Neuronal stem cell (in vitro differentiated cells): ENCODE measurements at regions not wholly inside any gene's neighbourhood (a gene's known extent, or its start where the extent isn't known, plus 50 kb on each side); places are given as distances from the start of the nearest gene placed in this dataset.
"Not testable (repeated sequence)": the region's sequence is repeated elsewhere in the genome, so short reads cannot be mapped to it uniquely, and the experiment has no call there.

ENCODE experiments used
- DNase-seq: peaks from one replicate; pipeline ENCODE4 v3.0.0-alpha.2; 2013; ENCODE audit warnings: low spot score
- H2AFZ ChIP-seq: one replicate; pipeline ENCODE4 v1.6.1; 2013; ENCODE audit warnings: mild to moderate bottlenecking, low read length, inconsistent platforms
- H2AK5ac ChIP-seq: 2 replicates; pipeline ENCODE4 v1.6.1; 2013; ENCODE audit warnings: low read depth, mild to moderate bottlenecking, inconsistent platforms, low read length, moderate library complexity, mixed read lengths
- H2BK120ac ChIP-seq: 2 replicates; pipeline ENCODE4 v1.6.1; 2013; ENCODE audit warnings: low read depth, mild to moderate bottlenecking, inconsistent platforms, low read length, moderate library complexity, mixed read lengths
- H2BK12ac ChIP-seq: one replicate; pipeline ENCODE4 v1.6.1; 2013; ENCODE audit warnings: low read length, inconsistent platforms
- H2BK15ac ChIP-seq: 2 replicates; pipeline ENCODE4 v1.6.1; 2013; ENCODE audit warnings: mild to moderate bottlenecking, low read length, inconsistent platforms, mixed read lengths
- H2BK5ac ChIP-seq: one replicate; pipeline ENCODE4 v1.6.1; 2013; ENCODE audit warnings: inconsistent platforms, mild to moderate bottlenecking, low read length, moderate library complexity
- H3K14ac ChIP-seq: one replicate; pipeline ENCODE4 v1.6.1; 2013; ENCODE audit warnings: low read length, inconsistent platforms
- H3K18ac ChIP-seq: 2 replicates; pipeline ENCODE4 v1.6.1; 2013; ENCODE audit warnings: low read length, inconsistent platforms
- H3K23ac ChIP-seq: 2 replicates; pipeline ENCODE4 v1.6.1; 2013; ENCODE audit warnings: low read depth, mild to moderate bottlenecking, mixed read lengths, low read length, inconsistent platforms; ENCODE audit not compliant: poor library complexity
- H3K27ac ChIP-seq: replicated peaks from 3 replicates; pipeline ENCODE4 v1.5.1; 2013; ENCODE audit warnings: low read length, inconsistent platforms
- H3K27me3 ChIP-seq, 3 experiments: 2 replicates each; pipeline ENCODE4 v1.6.1; 2013; ENCODE audit warnings: low read length in 3 of 3, mild to moderate bottlenecking in 2 of 3, inconsistent platforms in 1 of 3, low read depth in 1 of 3, mixed read lengths in 1 of 3, moderate library complexity in 1 of 3; ENCODE audit not compliant: control insufficient read depth in 3 of 3, insufficient read depth in 3 of 3
- H3K36me3 ChIP-seq, 2 donors: replicated peaks in 1 of 2; 2 replicates each; pipeline ENCODE4 v1.6.1; 2013; ENCODE audit warnings: low read length in 2 of 2; ENCODE audit not compliant: control insufficient read depth in 2 of 2, insufficient read depth in 2 of 2
- H3K4ac ChIP-seq: 2 replicates; pipeline ENCODE4 v1.6.1; 2013; ENCODE audit warnings: inconsistent platforms, mild to moderate bottlenecking, low read length, moderate library complexity
- H3K4me1 ChIP-seq, 2 donors: 1 replicate in 1 of 2; 2 replicates in 1 of 2; pipeline ENCODE4 v1.6.1; 2013; ENCODE audit warnings: low read length in 2 of 2, low read depth in 1 of 2; ENCODE audit not compliant: control insufficient read depth in 2 of 2, insufficient read depth in 1 of 2
- H3K4me2 ChIP-seq: one replicate; pipeline ENCODE4 v1.6.1; 2013; ENCODE audit warnings: mild to moderate bottlenecking, low read length, inconsistent platforms; ENCODE audit not compliant: insufficient read depth, poor library complexity, severe bottlenecking
- H3K4me3 ChIP-seq, 2 donors: 2 replicates each; pipeline ENCODE4 v1.5.1; 2013; ENCODE audit warnings: low read length in 2 of 2, mild to moderate bottlenecking in 2 of 2, inconsistent platforms in 1 of 2, moderate library complexity in 1 of 2
- H3K79me1 ChIP-seq: one replicate; pipeline ENCODE4 v1.6.1; 2013; ENCODE audit warnings: low read depth, mild to moderate bottlenecking, inconsistent platforms, low read length, moderate library complexity
- H3K9ac ChIP-seq: one replicate; pipeline ENCODE4 v1.6.1; 2013; ENCODE audit warnings: mild to moderate bottlenecking, low read depth, low read length, inconsistent platforms; ENCODE audit not compliant: poor library complexity
- H3K9me3 ChIP-seq, 2 donors: replicated peaks in 1 of 2; 2 replicates each; pipeline versions ENCODE3 to v1.6.1; 2013; ENCODE audit warnings: low read length in 2 of 2, mild to moderate bottlenecking in 2 of 2, inconsistent platforms in 1 of 2, low read depth in 1 of 2, mixed read lengths in 1 of 2, moderate library complexity in 1 of 2; ENCODE audit not compliant: control insufficient read depth in 2 of 2, insufficient read depth in 1 of 2
- H4K8ac ChIP-seq: one replicate; pipeline ENCODE4 v1.6.1; 2013; ENCODE audit warnings: low read depth, mild to moderate bottlenecking, inconsistent platforms, low read length, moderate library complexity
- H4K91ac ChIP-seq: one replicate; pipeline ENCODE4 v1.6.1; 2013; ENCODE audit warnings: low read length, low read depth, mild to moderate bottlenecking, inconsistent platforms; ENCODE audit not compliant: poor library complexity
- WGBS, 2 donors: extraction: QIAGEN DNeasy Blood & Tissue Kit; methylation state at CpG; one replicate each; pipeline ENCODE4 v1.1.7; 2013; ENCODE audit warnings: missing lambda C conversion rate in 2 of 2, mixed read lengths in 1 of 2; ENCODE audit not compliant: insufficient read length in 2 of 2, insufficient replicate concordance in 1 of 2; ENCODE audit errors: extremely low coverage in 2 of 2; 5-methylcytosine and 5-hydroxymethylcytosine counted together

GRCh38 chr2:128415779-128416061, 97.1 kb upstream of the HS6ST1 start:
- no peaks in the 10 kb centered on the region for H3K36me3 ChIP-seq
- H2BK5ac ChIP-seq: no peak overlapping the region
- no peak overlapping the region for H2BK120ac ChIP-seq
- no peak overlapping the region for H3K4ac ChIP-seq
- H2BK12ac ChIP-seq: no peak overlapping the region
- DNase-seq: no peak
- H4K91ac ChIP-seq: no peak overlapping the region
- no peak overlapping the region for H3K18ac ChIP-seq
- H3K9me3 ChIP-seq: peaks cover 2 to 18% of the 10 kb centered on the region in 2 donors
- H3K4me1 ChIP-seq: peaks cover 0 to 1% of the 10 kb centered on the region in 2 donors
- WGBS, 2 donors: no CpG with 5 or more reads among the region's 1 CpG
- no peak overlapping the region for H4K8ac ChIP-seq
- H3K79me1 ChIP-seq: no peaks in the 10 kb centered on the region
- no peak overlapping the region for H3K4me3 ChIP-seq
- no peak overlapping the region for H3K14ac ChIP-seq
- no peak overlapping the region for H3K9ac ChIP-seq
- no peak overlapping the region for H2AFZ ChIP-seq
- H3K23ac ChIP-seq: no peak overlapping the region
- H3K4me2 ChIP-seq: no peak overlapping the region
- no peak overlapping the region for H3K27ac ChIP-seq
- H3K27me3 ChIP-seq: no peaks in the 10 kb centered on the region
- H2AK5ac ChIP-seq: no peak overlapping the region
- H2BK15ac ChIP-seq: no peak overlapping the region

- no peak overlapping the region for H2BK12ac ChIP-seq
- H3K23ac ChIP-seq: no peak overlapping the region
- no peaks in the 10 kb centered on the region for H3K36me3 ChIP-seq
- H3K79me1 ChIP-seq: no peaks in the 10 kb centered on the region
- no peak overlapping the region for H2BK15ac ChIP-seq
- H4K8ac ChIP-seq: no peak overlapping the region
- no peak overlapping the region for H3K14ac ChIP-seq
- peak overlapping the region; percentile 60 for H2AK5ac ChIP-seq
- no peak overlapping the region for H2BK5ac ChIP-seq
- no peak overlapping the region for H3K4me3 ChIP-seq
- H3K27ac ChIP-seq: no peak overlapping the region
- H2BK120ac ChIP-seq: no peak overlapping the region
- H4K91ac ChIP-seq: no peak overlapping the region
- no CpG with 5 or more reads among the region's 9 CpGs for WGBS, 2 donors
- peaks cover 0 to 1% of the 10 kb centered on the region in 2 donors for H3K4me1 ChIP-seq
- no peak overlapping the region for H3K4me2 ChIP-seq
- peaks cover 2 to 18% of the 10 kb centered on the region in 2 donors for H3K9me3 ChIP-seq
- H3K4ac ChIP-seq: no peak overlapping the region
- H2AFZ ChIP-seq: no peak overlapping the region
- H3K27me3 ChIP-seq: no peaks in the 10 kb centered on the region
- no peak for DNase-seq
- no peak overlapping the region for H3K9ac ChIP-seq
- peak overlapping the region; percentile 32 for H3K18ac ChIP-seq
These were observed 97.6 kb upstream of the HS6ST1 start for GRCh38 chr2:128416109-128416785.

GRCh38 chr2:128416806-128417205, 98.1 kb upstream of the HS6ST1 start:
- no peaks in the 10 kb centered on the region for H3K27me3 ChIP-seq
- H3K18ac ChIP-seq: no peak overlapping the region
- no peak for DNase-seq
- no peak overlapping the region for H2AFZ ChIP-seq
- H3K79me1 ChIP-seq: no peaks in the 10 kb centered on the region
- no peak overlapping the region for H4K91ac ChIP-seq
- H3K9ac ChIP-seq: no peak overlapping the region
- peaks cover 0 to 1% of the 10 kb centered on the region in 2 donors for H3K4me1 ChIP-seq
- no peak overlapping the region for H2AK5ac ChIP-seq
- H2BK12ac ChIP-seq: no peak overlapping the region
- H3K4ac ChIP-seq: no peak overlapping the region
- no peak overlapping the region for H3K4me3 ChIP-seq
- no peak overlapping the region for H3K4me2 ChIP-seq
- no peak overlapping the region for H2BK120ac ChIP-seq
- no peak overlapping the region for H2BK5ac ChIP-seq
- H3K23ac ChIP-seq: no peak overlapping the region
- no peaks in the 10 kb centered on the region for H3K36me3 ChIP-seq
- no peak overlapping the region for H3K27ac ChIP-seq
- no peak overlapping the region for H3K14ac ChIP-seq
- no CpG with 5 or more reads among the region's 3 CpGs for WGBS, 2 donors
- H4K8ac ChIP-seq: no peak overlapping the region
- peaks cover 3 to 19% of the 10 kb centered on the region in 2 donors for H3K9me3 ChIP-seq
- no peak overlapping the region for H2BK15ac ChIP-seq

GRCh38 chr2:128417264-128417663, 98.6 kb upstream of the HS6ST1 start:
- H2AK5ac ChIP-seq, H3K9ac ChIP-seq, DNase-seq, H2BK15ac ChIP-seq, H3K18ac ChIP-seq, H2BK12ac ChIP-seq, H3K4me1 ChIP-seq, H2BK5ac ChIP-seq, H4K91ac ChIP-seq, H2BK120ac ChIP-seq, H2AFZ ChIP-seq, H3K4me3 ChIP-seq, H3K4ac ChIP-seq, H3K79me1 ChIP-seq, H4K8ac ChIP-seq, H3K4me2 ChIP-seq, H3K27me3 ChIP-seq, H3K23ac ChIP-seq, H3K27ac ChIP-seq, H3K36me3 ChIP-seq, H3K14ac ChIP-seq: not testable (repeated sequence)
- H3K9me3 ChIP-seq: peaks cover 3 to 22% of the 10 kb centered on the region in 2 donors
- no CpG with 5 or more reads among the region's 11 CpGs for WGBS, 2 donors
